T-helper 17 cell (primary cell): ENCODE measurements at regions not wholly inside any gene's neighbourhood (a gene's known extent, or its start where the extent isn't known, plus 50 kb on each side); places are given as distances from the start of the nearest gene placed in this dataset.
"Not testable (repeated sequence)": the region's sequence is repeated elsewhere in the genome, so short reads cannot be mapped to it uniquely, and the experiment has no call there.

Source experiments
- ATAC-seq: fragments of 150-1000 bp; cut with Tn5 transposase; 2 replicates; pipeline ENCODE4 v1.10.0; 2021; ENCODE audit warnings: mild to moderate bottlenecking, moderate library complexity
- DNase-seq, 3 donors: peaks; one replicate each; pipeline versions ENCODE4 v3.0.0 to v3.0.0-alpha.2; 2020 to 2021
- H3K9me3 ChIP-seq: one replicate; pipeline ENCODE4 v1.7.0; 2013; ENCODE audit warnings: low read length, mild to moderate bottlenecking; ENCODE audit not compliant: control insufficient read depth, poor library complexity, severe bottlenecking
- H3K27ac Mint-ChIP-seq: one replicate; pipeline ENCODE4 v1.8.0; 2022; ENCODE audit warnings: mild to moderate bottlenecking, moderate library complexity, mixed read lengths
- H3K27me3 Mint-ChIP-seq: one replicate; pipeline ENCODE4 v1.8.0; 2022; ENCODE audit warnings: mixed read lengths
- H3K36me3 Mint-ChIP-seq: one replicate; pipeline ENCODE4 v1.8.0; 2022; ENCODE audit warnings: low read depth, mixed read lengths
- H3K4me1 Mint-ChIP-seq: one replicate; pipeline ENCODE4 v1.8.0; 2022; ENCODE audit warnings: mild to moderate bottlenecking, mixed read lengths
- H3K4me3 Mint-ChIP-seq: one replicate; pipeline ENCODE4 v1.8.0; 2022; ENCODE audit warnings: mild to moderate bottlenecking, moderate library complexity, mixed read lengths

DNA sequence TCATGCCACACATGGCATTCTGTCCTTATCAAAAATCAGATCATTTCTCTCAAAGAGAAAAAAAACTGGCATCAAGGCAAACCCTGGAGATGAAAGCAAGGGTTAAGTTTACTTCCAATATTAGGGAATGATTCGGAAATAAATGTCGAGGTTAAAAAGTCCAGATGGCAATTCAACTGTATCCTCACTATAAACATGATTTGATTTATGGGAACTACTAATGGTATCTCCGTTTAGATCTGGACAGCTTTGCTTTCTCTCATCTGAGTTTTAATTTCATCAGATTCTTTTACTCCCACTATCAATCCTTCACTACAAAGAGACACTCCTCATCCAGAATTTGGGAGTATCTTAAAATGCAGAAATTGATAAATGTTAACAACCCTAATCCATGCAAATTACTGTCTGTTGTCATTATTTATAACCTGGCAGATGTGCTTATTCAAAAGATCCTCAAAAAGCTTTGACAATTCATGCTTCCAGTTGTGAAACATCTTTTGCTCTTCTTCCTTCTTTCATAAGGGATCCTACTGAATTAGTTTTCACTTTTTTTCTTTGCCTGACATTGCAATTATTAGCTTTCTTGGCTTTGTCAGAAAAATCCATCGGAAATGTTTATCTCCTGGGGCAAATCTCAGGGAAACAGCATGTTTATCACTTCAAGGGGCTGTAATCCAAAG lies 903.2 kb downstream of the MCTP2 start:
- H3K9me3 ChIP-seq, result no peaks in the 10 kb centered on the region
- Mint-ChIP-seq H3K4me3 (no peak overlapping the region), H3K36me3 (no peaks in the 10 kb centered on the region), H3K4me1 (no peaks in the 10 kb centered on the region), H3K27ac (no peak overlapping the region), H3K27me3 (no peaks in the 10 kb centered on the region)
- DNase-seq (no peak), ATAC-seq (no peak)

DNA sequence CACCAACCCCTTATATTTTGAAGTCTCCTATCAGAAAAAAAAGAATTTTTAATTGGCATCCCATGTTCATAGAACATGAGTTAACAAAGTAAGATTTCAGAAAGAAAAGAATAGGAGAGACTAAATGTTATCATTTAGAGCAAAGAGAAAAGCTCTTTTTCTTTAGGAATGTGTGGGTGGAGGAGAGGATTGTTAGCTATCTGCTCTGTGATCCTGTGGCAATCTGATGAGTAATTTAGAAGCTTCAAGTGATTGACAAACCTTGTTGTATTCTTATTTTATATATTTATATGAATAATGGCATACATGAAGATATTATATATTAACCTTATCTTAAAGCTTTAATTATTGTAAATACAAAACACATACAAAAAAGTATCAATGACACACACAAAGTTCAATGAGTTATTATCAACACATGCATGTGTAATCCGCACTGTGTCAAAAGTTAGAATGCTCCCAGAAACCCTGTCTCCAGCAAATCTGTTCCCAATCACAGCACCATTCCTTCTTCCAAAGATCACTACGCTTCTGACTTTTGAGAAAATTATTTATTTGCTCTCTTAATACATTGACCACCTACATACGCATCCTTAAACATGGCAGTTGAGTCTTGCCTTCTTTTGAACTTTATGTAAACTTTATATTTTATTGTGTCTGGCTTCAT lies 907.4 kb downstream of the MCTP2 start:
- Mint-ChIP-seq H3K36me3 (no peaks in the 10 kb centered on the region), H3K4me1 (no peaks in the 10 kb centered on the region), H3K27me3 (no peaks in the 10 kb centered on the region), H3K4me3 (no peak overlapping the region), H3K27ac (no peak overlapping the region)
- H3K9me3 ChIP-seq, result no peaks in the 10 kb centered on the region
- DNase-seq (no peak), ATAC-seq (no peak)

DNA sequence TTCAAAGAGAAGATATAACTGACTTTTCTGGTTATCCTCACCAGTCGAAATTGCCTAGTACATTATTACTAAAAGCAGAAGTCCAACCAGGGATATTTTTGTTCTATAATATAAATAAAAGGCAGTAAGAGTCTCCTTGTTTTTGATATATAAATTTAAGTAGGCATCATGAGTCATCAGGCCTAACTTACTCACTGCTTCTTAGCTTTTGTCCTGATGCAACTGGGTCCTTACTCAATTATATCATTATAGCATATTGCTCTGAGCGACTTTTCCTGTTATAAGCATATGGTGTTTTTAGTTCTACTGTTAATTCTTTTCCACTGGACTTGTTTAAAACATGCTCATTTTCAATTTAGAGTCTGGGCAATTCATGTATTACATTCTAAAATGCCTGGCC lies 910.1 kb downstream of the MCTP2 start:
- Mint-ChIP-seq H3K4me1 (no peaks in the 10 kb centered on the region), H3K27ac (no peak overlapping the region), H3K36me3 (no peaks in the 10 kb centered on the region), H3K4me3 (no peak overlapping the region), H3K27me3 (no peaks in the 10 kb centered on the region)
- H3K9me3 ChIP-seq, result no peaks in the 10 kb centered on the region
- ATAC-seq, result no peak
- no peak for DNase-seq

DNA sequence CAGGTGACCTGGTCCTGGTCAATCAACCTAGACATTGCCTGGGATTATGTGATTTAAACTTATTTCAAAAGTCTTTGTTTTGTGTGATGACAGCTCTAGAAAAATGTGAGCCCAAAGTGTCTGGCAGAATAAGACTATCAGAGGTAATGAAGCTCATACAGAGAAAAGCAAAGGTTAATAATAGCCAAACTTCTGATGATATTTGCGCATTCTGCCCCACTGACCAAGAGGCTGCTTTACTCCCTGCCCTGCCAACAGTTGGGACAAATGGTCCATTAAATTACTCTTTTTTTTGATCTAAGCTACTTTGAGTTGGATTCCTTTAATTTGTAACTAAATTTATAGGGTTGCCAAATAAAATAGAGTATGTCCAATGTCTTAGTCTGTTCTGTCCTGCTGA lies 911.2 kb downstream of the MCTP2 start:
- H3K36me3 Mint-ChIP-seq, result no peaks in the 10 kb centered on the region
- H3K9me3 ChIP-seq, result no peaks in the 10 kb centered on the region
- no peaks in the 10 kb centered on the region for H3K4me1 Mint-ChIP-seq
- ATAC-seq (no peak), DNase-seq (no peak)
- no peaks in the 10 kb centered on the region for H3K27me3 Mint-ChIP-seq
- H3K4me3 Mint-ChIP-seq, result no peak overlapping the region
- H3K27ac Mint-ChIP-seq, result no peak overlapping the region

DNA sequence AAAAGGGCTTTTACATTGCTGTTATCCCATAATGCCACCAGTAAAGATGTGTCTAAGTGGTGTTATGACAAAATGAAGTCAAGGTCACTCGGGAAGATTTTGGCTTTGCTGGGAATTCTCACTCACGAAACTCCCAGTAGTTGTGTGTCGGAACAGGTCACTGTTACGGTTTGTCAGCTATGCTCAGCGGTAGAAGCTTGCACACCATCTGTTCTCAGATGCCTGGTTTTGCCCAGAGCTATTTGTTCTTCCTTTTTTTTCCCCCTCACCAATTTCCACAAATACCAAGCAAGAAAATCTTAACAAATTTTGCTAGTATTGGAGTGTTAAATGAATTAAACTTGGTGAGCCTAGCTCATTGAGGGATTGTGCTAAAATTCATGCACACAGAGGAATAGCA lies 915.1 kb downstream of the MCTP2 start:
- Mint-ChIP-seq H3K4me1 (no peaks in the 10 kb centered on the region), H3K36me3 (no peaks in the 10 kb centered on the region), H3K4me3 (no peak overlapping the region), H3K27me3 (no peaks in the 10 kb centered on the region), H3K27ac (no peak overlapping the region)
- DNase-seq (no peak), ATAC-seq (no peak)
- no peaks in the 10 kb centered on the region for H3K9me3 ChIP-seq

DNA sequence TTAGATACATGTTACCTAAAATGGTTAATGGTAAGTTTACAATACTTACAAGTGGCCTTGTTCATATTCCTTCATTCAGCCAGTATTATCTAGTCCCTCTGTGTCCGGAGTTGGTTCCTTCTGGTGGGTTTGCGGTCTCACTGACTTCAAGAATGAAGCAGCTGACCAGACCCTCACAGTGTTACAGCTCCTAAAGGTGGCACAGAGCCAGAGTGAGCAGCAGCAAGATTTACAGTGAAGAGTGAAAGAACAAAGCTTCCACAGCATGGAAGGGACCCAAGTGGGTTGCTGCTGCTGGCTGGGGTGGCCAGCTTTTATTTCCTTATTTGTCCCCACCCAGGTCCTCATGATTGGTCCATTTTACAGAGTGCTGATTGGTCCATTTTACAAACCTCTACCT lies 916.8 kb downstream of the MCTP2 start:
- Mint-ChIP-seq H3K27me3 (no peaks in the 10 kb centered on the region), H3K36me3 (no peaks in the 10 kb centered on the region), H3K4me3 (no peak overlapping the region), H3K4me1 (no peaks in the 10 kb centered on the region), H3K27ac (no peak overlapping the region)
- DNase-seq (no peak), ATAC-seq (no peak)
- no peaks in the 10 kb centered on the region for H3K9me3 ChIP-seq

DNA sequence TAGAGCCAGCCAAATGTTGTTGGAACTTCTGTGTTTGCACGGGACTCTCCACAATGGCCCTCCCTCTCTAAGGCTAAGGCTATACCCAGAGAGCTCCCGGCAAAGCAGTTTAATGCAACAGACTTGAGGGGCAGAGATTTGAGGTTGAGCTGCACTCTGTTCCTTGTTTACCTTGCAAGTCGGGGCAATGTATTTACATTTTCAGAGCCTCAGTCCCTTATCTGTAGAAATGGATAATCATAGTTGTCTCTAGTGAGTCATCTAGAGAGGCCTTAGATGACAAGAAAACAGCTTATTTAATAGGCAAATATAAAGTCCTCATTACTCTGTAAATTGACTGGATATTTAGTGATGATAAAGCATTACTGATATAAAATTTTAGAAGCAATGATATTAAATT lies 917.7 kb downstream of the MCTP2 start:
- H3K4me3 Mint-ChIP-seq, result no peak overlapping the region

DNA sequence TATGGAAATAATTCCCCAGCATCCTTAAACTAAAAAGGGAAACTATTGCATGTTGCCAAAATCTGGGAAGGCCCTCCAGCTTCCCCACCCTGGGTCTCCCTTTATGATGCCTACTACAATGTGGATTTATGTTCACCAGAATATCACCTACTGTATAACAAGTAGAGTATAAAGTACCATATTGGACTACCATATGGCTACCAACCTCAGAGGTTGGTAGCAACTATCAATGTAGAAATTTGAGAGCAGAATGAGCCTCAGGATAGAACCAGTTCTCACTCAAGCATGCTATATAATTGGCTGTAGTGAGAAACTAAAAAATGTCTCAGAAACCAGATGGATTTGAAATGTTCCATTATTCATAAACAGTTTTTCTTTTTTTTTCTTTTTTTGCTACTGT lies 918.4 kb downstream of the MCTP2 start:
- no peak overlapping the region for H3K4me3 Mint-ChIP-seq

More for the DNA sequence above, 917.7 kb downstream of the MCTP2 start:
- H3K9me3 ChIP-seq, result no peaks in the 10 kb centered on the region
- no peak for ATAC-seq
- H3K27ac Mint-ChIP-seq, result no peak overlapping the region
- H3K27me3 Mint-ChIP-seq, result no peaks in the 10 kb centered on the region
- H3K4me1 Mint-ChIP-seq, result no peaks in the 10 kb centered on the region
- no peak for DNase-seq
- H3K36me3 Mint-ChIP-seq, result no peaks in the 10 kb centered on the region

DNA sequence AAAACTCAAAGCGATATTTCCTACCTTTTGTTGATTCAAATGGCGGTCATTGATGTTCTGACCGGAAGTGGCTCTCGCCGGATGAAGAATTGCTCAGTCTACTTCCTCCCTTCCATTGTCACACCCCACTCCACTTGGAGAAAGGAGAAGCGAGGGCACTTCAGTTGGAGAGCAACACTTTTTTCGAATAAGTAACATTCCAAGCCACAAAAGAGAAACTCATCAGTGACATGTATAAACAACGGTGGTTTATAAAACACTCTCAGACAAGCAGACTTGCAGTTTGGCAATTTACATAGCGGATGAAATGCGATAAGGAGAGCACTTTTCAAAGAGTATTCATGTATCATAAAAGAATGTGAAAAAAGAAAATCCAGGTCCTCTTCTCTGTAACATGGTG lies 919.1 kb downstream of the MCTP2 start:
- ATAC-seq (no peak), DNase-seq (no peak)
- Mint-ChIP-seq H3K4me3 (no peak overlapping the region), H3K27ac (no peak overlapping the region), H3K27me3 (no peaks in the 10 kb centered on the region), H3K36me3 (no peaks in the 10 kb centered on the region), H3K4me1 (no peaks in the 10 kb centered on the region)
- no peaks in the 10 kb centered on the region for H3K9me3 ChIP-seq

More for the DNA sequence above, 918.4 kb downstream of the MCTP2 start:
- DNase-seq (no peak), ATAC-seq (no peak)
- Mint-ChIP-seq H3K36me3 (no peaks in the 10 kb centered on the region), H3K4me1 (no peaks in the 10 kb centered on the region), H3K27me3 (no peaks in the 10 kb centered on the region), H3K27ac (no peak overlapping the region)
- no peaks in the 10 kb centered on the region for H3K9me3 ChIP-seq

DNA sequence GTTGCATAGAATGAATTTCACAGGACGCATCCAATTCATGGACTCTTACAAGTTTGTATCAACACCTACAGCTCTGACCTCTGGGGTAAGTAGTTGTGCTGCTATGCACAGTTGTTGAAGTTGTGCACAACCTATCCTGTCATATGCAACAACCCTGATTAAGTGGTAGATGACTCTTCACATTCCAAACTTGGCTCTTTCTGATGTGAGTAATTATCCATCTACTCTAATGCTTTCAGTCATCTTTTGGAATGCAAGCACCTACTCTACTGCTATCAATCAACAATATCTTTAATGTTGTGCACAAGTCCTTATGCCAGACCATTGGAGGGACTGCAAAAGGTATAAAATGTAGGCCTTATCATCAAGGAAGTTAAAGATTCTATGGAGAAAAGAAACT lies 921.4 kb downstream of the MCTP2 start:
- no peak for DNase-seq
- no peaks in the 10 kb centered on the region for H3K36me3 Mint-ChIP-seq
- ATAC-seq, result no peak
- no peaks in the 10 kb centered on the region for H3K4me1 Mint-ChIP-seq
- H3K27ac Mint-ChIP-seq, result no peak overlapping the region
- no peaks in the 10 kb centered on the region for H3K27me3 Mint-ChIP-seq
- no peak overlapping the region for H3K4me3 Mint-ChIP-seq
- H3K9me3 ChIP-seq, result no peaks in the 10 kb centered on the region

DNA sequence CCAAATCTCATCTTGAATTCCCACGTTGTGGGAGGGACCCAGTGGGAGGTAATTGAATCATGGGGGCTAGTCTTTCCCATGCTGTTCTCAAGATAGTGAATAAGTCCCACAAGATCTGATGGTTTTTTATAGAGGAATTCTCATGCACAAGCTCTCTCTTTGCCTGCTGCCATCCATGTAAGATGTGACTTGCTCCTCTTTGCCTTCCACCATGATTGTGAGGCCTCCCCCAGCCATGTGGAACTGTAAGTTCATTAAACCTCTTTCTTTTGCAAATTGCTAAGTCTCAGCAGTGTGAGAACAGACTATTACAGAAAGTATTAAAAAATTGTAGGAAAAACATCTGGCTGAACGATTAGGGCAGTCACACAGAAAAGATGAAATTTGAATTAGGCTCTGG lies 921.8 kb downstream of the MCTP2 start:
- H3K4me3 Mint-ChIP-seq, H3K27me3 Mint-ChIP-seq, H3K9me3 ChIP-seq, H3K36me3 Mint-ChIP-seq, H3K4me1 Mint-ChIP-seq, DNase-seq, H3K27ac Mint-ChIP-seq, ATAC-seq: not testable (repeated sequence)

DNA sequence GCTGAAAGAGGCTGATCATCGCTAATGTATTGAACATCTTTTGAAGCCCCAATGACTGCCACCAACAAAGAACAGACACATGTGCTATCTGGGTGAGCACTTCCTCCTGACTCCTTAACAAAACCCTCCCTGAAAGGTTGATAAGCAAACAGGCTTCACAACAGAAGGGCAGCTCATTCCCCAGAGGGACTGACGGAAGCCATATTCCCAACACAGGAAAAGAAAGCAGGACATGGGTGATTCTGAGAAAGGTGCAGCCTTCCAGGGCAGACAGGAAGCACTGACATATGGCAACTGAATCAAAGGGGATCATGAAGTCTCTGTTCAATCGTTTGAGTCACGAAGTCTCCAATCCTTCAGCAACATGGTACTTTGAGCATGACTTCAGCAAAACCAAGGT lies 929.0 kb downstream of the MCTP2 start:
- DNase-seq (no peak), ATAC-seq (no peak)
- no peaks in the 10 kb centered on the region for H3K4me1 Mint-ChIP-seq
- no peak overlapping the region for H3K4me3 Mint-ChIP-seq
- H3K36me3 Mint-ChIP-seq, result no peaks in the 10 kb centered on the region
- H3K27ac Mint-ChIP-seq, result no peak overlapping the region
- no peaks in the 10 kb centered on the region for H3K27me3 Mint-ChIP-seq
- H3K9me3 ChIP-seq, result no peaks in the 10 kb centered on the region

DNA sequence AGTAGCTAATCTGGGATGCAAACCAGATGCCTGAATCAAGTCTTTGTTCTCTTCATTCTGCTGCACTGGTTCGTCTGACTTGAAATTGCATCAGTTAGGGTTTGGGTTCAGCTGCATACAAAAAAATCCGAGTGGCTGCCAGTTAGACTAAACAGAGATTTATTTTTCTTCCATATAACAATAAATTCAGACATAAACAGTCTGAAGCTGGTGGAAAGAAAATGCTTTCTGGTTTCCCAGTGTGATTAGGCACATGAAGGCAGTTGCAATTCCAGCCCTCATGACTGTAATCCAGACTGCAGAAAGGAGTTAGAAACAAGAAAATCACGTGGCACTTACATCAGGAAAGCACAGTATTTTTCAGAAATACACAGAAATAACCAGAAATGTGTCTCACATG lies 930.7 kb downstream of the MCTP2 start:
- Mint-ChIP-seq H3K36me3 (no peaks in the 10 kb centered on the region), H3K4me1 (no peaks in the 10 kb centered on the region), H3K4me3 (no peak overlapping the region), H3K27ac (no peak overlapping the region), H3K27me3 (no peaks in the 10 kb centered on the region)
- H3K9me3 ChIP-seq, result no peaks in the 10 kb centered on the region
- ATAC-seq (no peak), DNase-seq (no peak)

DNA sequence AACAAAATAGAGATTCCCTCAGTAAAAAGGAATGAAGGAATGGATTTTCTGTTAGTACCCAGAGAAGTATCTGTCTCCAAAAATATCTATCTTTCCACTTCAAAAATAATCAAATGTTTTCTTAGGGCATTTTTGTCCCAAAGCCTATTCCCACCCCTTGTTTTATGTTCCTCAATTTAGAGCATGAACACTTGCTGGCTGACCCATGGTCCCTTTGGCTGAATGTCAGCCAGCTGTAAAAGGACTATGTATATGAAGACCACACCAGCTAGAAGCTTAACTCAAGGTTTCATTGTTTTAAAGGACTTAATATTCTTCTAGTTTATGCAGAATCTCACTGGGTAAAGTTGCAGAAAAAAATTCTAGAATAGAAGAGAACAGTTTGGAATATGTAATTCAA lies 931.2 kb downstream of the MCTP2 start:
- no peak for ATAC-seq
- Mint-ChIP-seq H3K4me3 (no peak overlapping the region), H3K36me3 (no peaks in the 10 kb centered on the region), H3K4me1 (no peaks in the 10 kb centered on the region), H3K27ac (no peak overlapping the region), H3K27me3 (no peaks in the 10 kb centered on the region)
- no peaks in the 10 kb centered on the region for H3K9me3 ChIP-seq
- DNase-seq, result no peak
